GM10266 (cell line): ENCODE measurements at regions not wholly inside any gene's neighbourhood (a gene's known extent, or its start where the extent isn't known, plus 50 kb on each side); places are given as distances from the start of the nearest gene placed in this dataset.

ENCODE experiments used
- DNase-seq: peaks from one replicate; pipeline ENCODE4 v3.0.0; 2012; ENCODE audit errors: extremely low spot score
- CTCF ChIP-seq: IDR thresholded peaks from 2 replicates; pipeline ENCODE4 v1.5.1; 2012; ENCODE audit warnings: mild to moderate bottlenecking, low read depth; ENCODE audit not compliant: control insufficient read depth, insufficient read depth; ENCODE audit errors: missing control alignments

GRCh38 chr14:81801921-81802320, 268.3 kb upstream of the SEL1L start:
- DNase-seq = no peak

GRCh38 chr14:81802341-81802740, 268.7 kb upstream of the SEL1L start:
- TF ChIP-seq CTCF = no peak
- no peak for DNase-seq

More at GRCh38 chr14:81801921-81802320, 268.3 kb upstream of the SEL1L start:
- TF ChIP-seq CTCF = no peak

GRCh38 chr14:81805785-81806184, 272.1 kb upstream of the SEL1L start:
- no peak for TF ChIP-seq CTCF
- DNase-seq = no peak

- DNase-seq = no peak
- no peak for TF ChIP-seq CTCF
These were observed 278.1 kb upstream of the SEL1L start for GRCh38 chr14:81811705-81812269.

GRCh38 chr14:81818271-81818670, 284.6 kb upstream of the SEL1L start:
- no peak for TF ChIP-seq CTCF
- no peak for DNase-seq

- DNase-seq = no peak
- no peak for TF ChIP-seq CTCF
These were observed 285.7 kb upstream of the SEL1L start for GRCh38 chr14:81819344-81819743.

- DNase-seq = no peak
- no peak for TF ChIP-seq CTCF
These were observed 286.3 kb upstream of the SEL1L start for GRCh38 chr14:81819910-81820309.
